Dendritic cell treated with granulocyte-macrophage colony-stimulating factor and Interleukin-4, amounts not matched to agents 40 ng/mL and 50 ng/mL, for 4 days (primary cell): ENCODE measurements at regions not wholly inside any gene's neighbourhood (a gene's known extent, or its start where the extent isn't known, plus 50 kb on each side); places are given as distances from the start of the nearest gene placed in this dataset.

Experiments
- H3K27ac Mint-ChIP-seq: one replicate; pipeline ENCODE4 v1.8.0; 2022; ENCODE audit warnings: mild to moderate bottlenecking, mixed read lengths
- H3K27me3 Mint-ChIP-seq: one replicate; pipeline ENCODE4 v1.8.0; 2022; ENCODE audit warnings: mild to moderate bottlenecking, mixed read lengths
- H3K36me3 Mint-ChIP-seq: one replicate; pipeline ENCODE4 v1.8.0; 2022; ENCODE audit warnings: low read depth, mixed read lengths
- H3K4me1 Mint-ChIP-seq: one replicate; pipeline ENCODE4 v1.8.0; 2022; ENCODE audit warnings: low read depth, mixed read lengths
- H3K4me3 Mint-ChIP-seq: one replicate; pipeline ENCODE4 v1.8.0; 2022; ENCODE audit warnings: mild to moderate bottlenecking, moderate library complexity, mixed read lengths
- H3K9me3 Mint-ChIP-seq: one replicate; pipeline ENCODE4 v1.8.0; 2022; ENCODE audit warnings: mixed read lengths
- intact Hi-C: fragments of 100-400 bp; cut with micrococcal nuclease; formaldehyde crosslinking; loops from one replicate; pipeline ENCODE4 v1.15.0; 2022

- no peaks in the 10 kb centered on the region for H3K36me3 Mint-ChIP-seq
- no peaks in the 10 kb centered on the region for H3K9me3 Mint-ChIP-seq
- H3K4me3 Mint-ChIP-seq, result no peak overlapping the region
- H3K27ac Mint-ChIP-seq, result no peak overlapping the region
- no peaks in the 10 kb centered on the region for H3K4me1 Mint-ChIP-seq
- intact Hi-C loops, result no loop called here
- H3K27me3 Mint-ChIP-seq, result no peaks in the 10 kb centered on the region
These were observed 503.2 kb upstream of the CAMK1G start for GRCh38 chr1:209080170-209080781.

GRCh38 chr1:209086486-209087192, 496.9 kb upstream of the CAMK1G start:
- Mint-ChIP-seq H3K27ac (no peak overlapping the region), H3K36me3 (no peaks in the 10 kb centered on the region), H3K4me1 (no peaks in the 10 kb centered on the region), H3K9me3 (no peaks in the 10 kb centered on the region), H3K4me3 (no peak overlapping the region), H3K27me3 (no peaks in the 10 kb centered on the region)
- intact Hi-C loops, result no loop called here

DNA sequence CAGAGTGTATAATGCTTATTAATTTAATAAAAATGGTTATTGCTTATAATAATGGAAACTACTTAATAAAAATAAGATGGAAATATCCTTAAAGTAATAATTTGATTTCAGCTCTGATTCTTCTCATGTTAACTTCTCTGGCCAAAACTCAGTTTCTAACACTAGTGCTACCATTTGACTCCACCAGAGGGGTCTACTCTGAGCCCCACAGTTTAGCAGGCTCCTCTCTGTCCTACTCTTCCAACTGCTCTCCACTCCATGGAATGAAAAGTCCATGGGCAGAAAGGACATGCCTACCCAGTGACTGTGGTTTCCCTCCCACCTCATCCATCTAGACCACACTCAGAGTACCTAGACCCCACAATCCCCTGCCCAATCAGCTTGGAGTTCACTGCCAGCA, 489.1 kb upstream of the CAMK1G start:
- Mint-ChIP-seq H3K4me1 (no peaks in the 10 kb centered on the region), H3K4me3 (no peak overlapping the region), H3K36me3 (no peaks in the 10 kb centered on the region), H3K9me3 (no peaks in the 10 kb centered on the region), H3K27ac (no peak overlapping the region), H3K27me3 (no peaks in the 10 kb centered on the region)
- intact Hi-C loops, result no loop called here

- H3K27me3 Mint-ChIP-seq, result no peaks in the 10 kb centered on the region
- no peak overlapping the region for H3K4me3 Mint-ChIP-seq
- H3K36me3 Mint-ChIP-seq, result no peaks in the 10 kb centered on the region
- no peak overlapping the region for H3K27ac Mint-ChIP-seq
- H3K9me3 Mint-ChIP-seq, result no peaks in the 10 kb centered on the region
- H3K4me1 Mint-ChIP-seq, result no peaks in the 10 kb centered on the region
- intact Hi-C loops, result no loop called here
These were observed 487.6 kb upstream of the CAMK1G start for GRCh38 chr1:209095627-209096595.

GRCh38 chr1:209100460-209100859, 483.1 kb upstream of the CAMK1G start:
- H3K36me3 Mint-ChIP-seq, result no peaks in the 10 kb centered on the region
- intact Hi-C loops, result no loop called here
- H3K27me3 Mint-ChIP-seq, result no peaks in the 10 kb centered on the region
- H3K9me3 Mint-ChIP-seq, result no peaks in the 10 kb centered on the region
- H3K4me1 Mint-ChIP-seq, result no peaks in the 10 kb centered on the region
- H3K27ac Mint-ChIP-seq, result no peak overlapping the region
- no peak overlapping the region for H3K4me3 Mint-ChIP-seq

- intact Hi-C loops, result no loop called here
- Mint-ChIP-seq H3K4me1 (no peaks in the 10 kb centered on the region), H3K36me3 (no peaks in the 10 kb centered on the region), H3K9me3 (no peaks in the 10 kb centered on the region), H3K27me3 (no peaks in the 10 kb centered on the region), H3K4me3 (no peak overlapping the region), H3K27ac (no peak overlapping the region)
These were observed 482.4 kb upstream of the CAMK1G start for GRCh38 chr1:209101106-209101505.

GRCh38 chr1:209102120-209102519, 481.4 kb upstream of the CAMK1G start:
- no peak overlapping the region for H3K27ac Mint-ChIP-seq
- H3K36me3 Mint-ChIP-seq, result no peaks in the 10 kb centered on the region
- H3K9me3 Mint-ChIP-seq, result no peaks in the 10 kb centered on the region
- H3K4me1 Mint-ChIP-seq, result no peaks in the 10 kb centered on the region
- no peak overlapping the region for H3K4me3 Mint-ChIP-seq
- intact Hi-C loops, result no loop called here
- H3K27me3 Mint-ChIP-seq, result no peaks in the 10 kb centered on the region

DNA sequence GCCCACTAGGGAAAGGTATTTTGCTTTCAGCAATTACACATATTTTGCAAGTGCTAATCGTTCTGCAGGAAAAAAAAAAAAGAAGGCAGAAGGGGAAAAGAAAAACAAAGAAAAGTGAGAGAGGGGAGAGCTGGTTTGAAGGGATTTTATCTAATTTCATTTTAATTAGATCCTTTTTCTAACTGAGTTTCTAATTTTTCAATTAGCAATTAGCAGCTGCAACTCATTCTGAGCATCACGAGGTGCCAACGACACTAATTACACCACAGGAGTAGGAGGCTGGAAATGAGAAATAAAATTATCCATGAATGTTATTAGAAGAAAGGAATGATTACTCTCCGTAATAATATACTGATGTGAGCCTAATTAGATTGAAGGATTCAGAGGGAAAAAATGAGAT, 481.0 kb upstream of the CAMK1G start:
- H3K27ac Mint-ChIP-seq, result no peak overlapping the region
- H3K4me1 Mint-ChIP-seq, result no peaks in the 10 kb centered on the region
- no peaks in the 10 kb centered on the region for H3K27me3 Mint-ChIP-seq
- no peak overlapping the region for H3K4me3 Mint-ChIP-seq
- H3K9me3 Mint-ChIP-seq, result no peaks in the 10 kb centered on the region
- intact Hi-C loops, result no loop called here
- no peaks in the 10 kb centered on the region for H3K36me3 Mint-ChIP-seq

GRCh38 chr1:209103092-209103491, 480.4 kb upstream of the CAMK1G start:
- Mint-ChIP-seq H3K4me1 (no peaks in the 10 kb centered on the region), H3K4me3 (no peak overlapping the region), H3K27ac (no peak overlapping the region), H3K9me3 (no peaks in the 10 kb centered on the region), H3K27me3 (no peaks in the 10 kb centered on the region), H3K36me3 (no peaks in the 10 kb centered on the region)
- intact Hi-C loops, result no loop called here

- no peaks in the 10 kb centered on the region for H3K9me3 Mint-ChIP-seq
- no peaks in the 10 kb centered on the region for H3K36me3 Mint-ChIP-seq
- no peak overlapping the region for H3K4me3 Mint-ChIP-seq
- no peaks in the 10 kb centered on the region for H3K4me1 Mint-ChIP-seq
- intact Hi-C loops, result no loop called here
- H3K27me3 Mint-ChIP-seq, result no peaks in the 10 kb centered on the region
- no peak overlapping the region for H3K27ac Mint-ChIP-seq
These were observed 478.9 kb upstream of the CAMK1G start for GRCh38 chr1:209104646-209105045.

- Mint-ChIP-seq H3K4me1 (no peaks in the 10 kb centered on the region), H3K9me3 (no peaks in the 10 kb centered on the region), H3K27ac (no peak overlapping the region), H3K36me3 (no peaks in the 10 kb centered on the region), H3K4me3 (no peak overlapping the region), H3K27me3 (no peaks in the 10 kb centered on the region)
- intact Hi-C loops, result no loop called here
These were observed 477.8 kb upstream of the CAMK1G start for GRCh38 chr1:209105701-209106100.

- Mint-ChIP-seq H3K27ac (no peak overlapping the region), H3K36me3 (no peaks in the 10 kb centered on the region), H3K4me3 (no peak overlapping the region)
These were observed 477.2 kb upstream of the CAMK1G start for GRCh38 chr1:209106237-209106741.

GRCh38 chr1:209106861-209107260, 476.7 kb upstream of the CAMK1G start:
- Mint-ChIP-seq H3K4me3 (no peak overlapping the region), H3K36me3 (no peaks in the 10 kb centered on the region), H3K27ac (no peak overlapping the region), H3K4me1 (no peaks in the 10 kb centered on the region), H3K27me3 (no peaks in the 10 kb centered on the region), H3K9me3 (no peaks in the 10 kb centered on the region)
- intact Hi-C loops, result no loop called here

More at GRCh38 chr1:209106237-209106741, 477.2 kb upstream of the CAMK1G start:
- Mint-ChIP-seq H3K9me3 (no peaks in the 10 kb centered on the region), H3K4me1 (no peaks in the 10 kb centered on the region), H3K27me3 (no peaks in the 10 kb centered on the region)
- intact Hi-C loops, result no loop called here

DNA sequence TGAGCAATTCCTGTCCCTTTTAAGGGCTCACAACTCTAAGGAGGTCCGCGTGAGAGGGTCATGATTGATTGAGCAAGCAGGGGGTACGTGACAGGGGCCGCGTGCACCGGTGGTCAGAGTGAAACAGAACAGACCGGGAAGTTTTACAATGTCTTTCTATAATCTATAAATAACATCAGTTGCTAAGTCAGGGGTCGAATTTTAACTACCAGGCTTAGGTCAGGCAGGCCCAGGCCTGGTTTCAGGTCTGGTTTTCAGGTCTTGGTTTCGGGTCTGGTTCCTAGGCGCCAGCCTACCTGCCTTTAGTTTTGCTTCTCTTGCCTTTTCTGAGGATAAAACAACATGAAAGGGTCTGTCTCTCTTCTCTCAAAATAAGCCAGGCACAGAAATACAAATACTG, 476.0 kb upstream of the CAMK1G start:
- intact Hi-C loops, result no loop called here
- Mint-ChIP-seq H3K27ac (no peak overlapping the region), H3K27me3 (no peaks in the 10 kb centered on the region), H3K36me3 (no peaks in the 10 kb centered on the region), H3K4me3 (no peak overlapping the region), H3K9me3 (no peaks in the 10 kb centered on the region), H3K4me1 (no peaks in the 10 kb centered on the region)
